Gastroesophageal sphincter (tissue), 3 donors: ENCODE measurements at regions not wholly inside any gene's neighbourhood (a gene's known extent, or its start where the extent isn't known, plus 50 kb on each side); places are given as distances from the start of the nearest gene placed in this dataset.

Experiments used
- CTCF ChIP-seq, 4 experiments: fragments of 200-600 bp in 2 of 4; fragments of 450-650 bp in 2 of 4; sonication (generic) in 1 of 4; IDR thresholded peaks; one replicate each; pipeline ENCODE4 v1.5.1; 2017 to 2019; ENCODE audit warnings: antibody characterized with exemption in 4 of 4, mild to moderate bottlenecking in 2 of 4, moderate library complexity in 2 of 4
- EP300 ChIP-seq: sonication (generic); formaldehyde crosslinking; IDR thresholded peaks from one replicate; pipeline ENCODE4 v1.6.1; 2017; ENCODE audit warnings: antibody characterized with exemption, mild to moderate bottlenecking
- POLR2A ChIP-seq, 2 donors: fragments of 450-650 bp; IDR thresholded peaks; one replicate each; pipeline ENCODE4 v1.6.1; 2017; ENCODE audit warnings: antibody characterized with exemption in 2 of 2, mild to moderate bottlenecking in 2 of 2, moderate library complexity in 1 of 2
- POLR2AphosphoS5 ChIP-seq: sonication (generic); formaldehyde crosslinking; IDR thresholded peaks from one replicate; pipeline ENCODE4 v1.6.1; 2017; ENCODE audit warnings: antibody characterized with exemption

- TF ChIP-seq EP300 (no peak), CTCF (IDR thresholded peaks at IDR 0.05) (no peak), POLR2A (IDR thresholded peaks at IDR 0.05) (no peak), POLR2AphosphoS5 (no peak)
These were observed 295.8 kb downstream of the DMRTA1 start for GRCh38 chr9:22742401-22742800.
